ENCODE measurements at regions not wholly inside any gene's neighbourhood (a gene's known extent, or its start where the extent isn't known, plus 50 kb on each side); places are given as distances from the start of the nearest gene placed in this dataset.
A peak's percentile ranks its signal among the peaks of the same experiment; 100 is the strongest.

GRCh38 chr1:165031001-165031400 is 325.5 kb downstream of the LMX1A start:
- no peak for DNase-seq

- DNase-seq: no peak
Observed at GRCh38 chr1:165025805-165026204, 330.7 kb downstream of the LMX1A start.

- no peak for DNase-seq
Observed at GRCh38 chr1:165014753-165015152, 341.8 kb downstream of the LMX1A start.

GRCh38 chr1:165011991-165012531 is 344.5 kb downstream of the LMX1A start:
- DNase-seq: no peak

- no peak for DNase-seq
Observed at GRCh38 chr1:165011186-165011585, 345.3 kb downstream of the LMX1A start.

GRCh38 chr1:165010418-165011070 is 346.0 kb downstream of the LMX1A start:
- no peak for DNase-seq

- DNase-seq: no peak
Observed at GRCh38 chr1:165006831-165007230, 349.7 kb downstream of the LMX1A start.

- DNase-seq: peak in 1 of 58 donors; percentile 1
Observed at GRCh38 chr1:164999146-164999545, 357.4 kb downstream of the LMX1A start.

GRCh38 chr1:164991763-164992314 is 364.7 kb downstream of the LMX1A start:
- DNase-seq: no peak

GRCh38 chr1:164983023-164983650 is 373.4 kb downstream of the LMX1A start:
- peak in 38 of 58 donors; percentile 1 to 71 (median 33) for DNase-seq

- peak in 1 of 58 donors; percentile 3 for DNase-seq
Observed at GRCh38 chr1:164982545-164982944, 374.0 kb downstream of the LMX1A start.

- DNase-seq: no peak
Observed at GRCh38 chr1:164977561-164977960, 379.0 kb downstream of the LMX1A start.

GRCh38 chr1:164971921-164972415 is 384.5 kb downstream of the LMX1A start:
- no peak for DNase-seq

GRCh38 chr1:164971391-164971790 is 385.1 kb downstream of the LMX1A start:
- no peak for DNase-seq

GRCh38 chr1:164969253-164969652 is 387.3 kb downstream of the LMX1A start:
- no peak for DNase-seq

- no peak for DNase-seq
Observed at GRCh38 chr1:164967300-164967699, 389.2 kb downstream of the LMX1A start.

- no peak for DNase-seq
Observed at GRCh38 chr1:164961715-164962114, 394.8 kb downstream of the LMX1A start.

GRCh38 chr1:164958982-164959768 is 397.3 kb downstream of the LMX1A start:
- peak in 21 of 58 donors; percentile 1 to 58 (median 11) for DNase-seq

- DNase-seq: no peak
Observed at GRCh38 chr1:164953815-164954214, 394.8 kb downstream of the PBX1 start.

GRCh38 chr1:164953098-164953497 is 394.1 kb downstream of the PBX1 start:
- peak in 1 of 58 donors; percentile 2 for DNase-seq

- DNase-seq: no peak
Observed at GRCh38 chr1:164951508-164951907, 392.5 kb downstream of the PBX1 start.

All from anterior cingulate cortex (tissue), 58 donors.